NCI-H69 (cell line): ENCODE measurements at regions not wholly inside any gene's neighbourhood (a gene's known extent, or its start where the extent isn't known, plus 50 kb on each side); places are given as distances from the start of the nearest gene placed in this dataset.
A peak's percentile ranks its signal among the peaks of the same experiment; 100 is the strongest.
"Not testable (repeated sequence)": the region's sequence is repeated elsewhere in the genome, so short reads cannot be mapped to it uniquely, and the experiment has no call there.

Experiments used
- DNase-seq: peaks from one replicate; lab custom pipeline; 2025; lab: John Stamatoyannopoulos, UW

DNA sequence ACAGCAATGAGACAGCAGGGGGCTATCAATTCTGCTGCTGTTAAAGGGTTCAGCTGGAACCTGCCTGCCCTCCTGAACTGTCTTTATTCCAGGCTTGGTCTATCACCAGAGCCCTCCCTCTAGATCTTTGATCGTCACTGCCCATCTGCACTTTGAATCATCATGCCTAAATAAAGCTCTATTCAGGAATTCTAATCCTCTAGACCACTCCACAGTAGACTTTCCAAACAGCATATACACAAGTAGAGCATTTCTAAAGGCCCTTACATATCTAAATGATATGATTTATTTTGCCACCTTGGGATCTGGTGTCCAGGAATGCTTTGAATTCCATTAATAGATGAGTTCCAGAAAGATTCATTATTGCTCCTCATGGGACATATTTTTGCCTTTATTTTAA lies 542.1 kb upstream of the SYT4 start:
- DNase-seq = no peak

DNA sequence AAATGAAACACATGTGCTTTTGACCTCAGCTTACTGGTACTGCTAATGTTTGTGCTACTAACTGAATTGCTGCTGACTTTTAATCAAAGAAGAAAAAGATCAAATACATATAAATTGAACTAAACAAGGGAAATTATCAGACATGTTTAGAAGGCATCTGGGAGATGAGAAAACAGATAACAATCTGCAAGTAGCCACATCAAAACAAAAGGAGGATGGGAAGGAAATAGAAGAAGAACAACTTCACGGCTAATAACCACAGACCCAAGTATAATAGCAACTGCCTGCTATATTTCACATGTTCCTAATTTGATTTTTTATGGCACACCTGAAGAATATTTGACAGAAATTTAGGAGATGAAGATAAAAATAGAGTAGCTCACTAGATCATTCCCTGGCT lies 542.6 kb upstream of the SYT4 start:
- no peak for DNase-seq

DNA sequence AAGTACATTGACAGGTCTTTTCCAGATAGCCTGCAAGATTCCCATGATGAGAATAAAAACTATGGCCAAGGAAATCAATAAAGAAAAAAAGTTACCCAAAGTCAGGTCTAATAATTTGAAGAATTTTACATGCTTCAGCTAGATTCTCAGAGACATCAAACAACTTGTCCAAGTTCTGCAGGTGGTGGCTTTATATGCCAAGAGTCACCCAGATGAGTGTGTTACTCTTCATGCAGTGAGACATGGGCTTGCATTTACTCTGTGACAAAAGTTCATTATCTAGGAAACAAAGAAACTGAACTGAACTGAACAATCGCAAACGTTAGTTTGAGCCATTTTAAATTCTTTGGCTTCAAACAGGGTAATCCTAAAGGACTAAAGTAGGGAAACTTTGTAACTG lies 548.5 kb upstream of the SYT4 start:
- no peak for DNase-seq

DNA sequence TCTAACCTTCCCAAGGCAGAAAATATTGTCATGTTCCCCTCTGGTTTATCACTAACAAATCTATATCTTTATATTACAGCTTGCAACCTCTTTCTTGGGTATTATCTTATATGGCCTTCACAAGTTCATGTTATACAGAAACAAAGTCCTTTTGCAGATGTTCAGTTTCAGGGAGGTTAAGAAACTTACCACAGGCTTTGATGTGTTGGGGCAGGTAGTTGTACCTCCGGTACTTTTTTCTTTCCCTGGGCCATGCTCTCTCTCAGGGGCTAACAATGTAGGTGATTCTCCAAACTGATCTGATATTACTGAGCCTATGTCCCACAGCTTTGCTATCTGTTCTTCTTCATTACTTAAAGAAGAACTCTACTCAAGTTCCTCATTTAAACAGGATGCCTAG lies 548.9 kb upstream of the SYT4 start:
- no peak for DNase-seq

DNA sequence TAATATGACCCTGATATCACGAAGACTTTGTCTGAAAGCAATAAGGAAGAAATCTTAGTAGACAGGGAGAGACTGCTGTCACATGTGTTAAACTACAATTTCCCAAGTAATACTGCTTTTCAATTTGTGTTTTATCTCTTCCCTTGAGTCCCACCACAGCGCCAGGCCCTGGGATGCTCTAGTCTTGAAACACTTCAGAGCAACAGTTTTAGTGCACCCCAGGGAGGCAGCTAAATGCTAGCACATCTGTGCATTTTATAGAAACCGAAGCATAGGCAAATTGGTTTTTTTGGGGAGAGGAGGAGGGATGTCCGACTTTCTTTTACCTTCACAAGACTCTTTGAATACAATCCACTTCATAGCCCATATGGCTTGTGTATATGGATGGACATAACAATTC lies 550.0 kb upstream of the SYT4 start:
- peak; percentile 67 for DNase-seq

DNA sequence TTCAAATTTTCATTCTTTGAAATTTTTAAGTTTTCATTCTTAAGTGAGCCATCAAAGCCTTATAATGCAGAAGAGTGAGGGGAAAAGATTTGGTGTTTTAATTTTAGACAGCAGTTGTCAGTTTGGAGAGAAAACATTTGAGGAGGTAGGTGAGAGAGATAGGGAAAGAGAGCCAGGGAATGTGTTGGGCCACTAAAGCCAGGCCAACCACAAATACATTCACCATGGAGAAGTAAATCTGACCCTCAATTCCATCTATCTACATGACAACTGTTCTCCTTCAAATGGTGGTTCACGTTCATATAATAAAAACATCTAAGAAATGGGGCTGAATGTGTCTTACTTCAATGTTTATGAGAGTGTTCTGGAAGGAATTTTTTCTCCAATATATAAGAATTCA lies 553.0 kb upstream of the SYT4 start:
- DNase-seq = no peak

DNA sequence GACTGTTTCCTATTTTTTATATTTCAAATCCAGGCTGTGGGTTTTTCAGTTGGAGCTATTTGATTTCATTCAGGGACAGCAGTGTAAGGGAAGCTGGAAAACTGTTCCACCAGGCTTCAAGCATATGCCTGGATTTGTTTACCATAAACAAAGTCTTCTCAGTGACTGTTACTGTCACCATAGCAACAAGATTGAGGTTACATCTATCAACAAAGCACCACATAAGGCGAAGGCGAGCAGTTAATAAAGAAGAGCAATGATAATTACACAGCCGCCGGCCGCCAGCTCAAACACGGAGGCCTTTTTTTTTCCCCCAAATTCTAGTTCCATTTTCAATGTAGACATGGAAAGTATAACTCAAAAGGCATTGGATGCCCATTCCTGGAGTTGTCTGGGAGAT lies 553.7 kb upstream of the SYT4 start:
- peak; percentile 62 for DNase-seq

DNA sequence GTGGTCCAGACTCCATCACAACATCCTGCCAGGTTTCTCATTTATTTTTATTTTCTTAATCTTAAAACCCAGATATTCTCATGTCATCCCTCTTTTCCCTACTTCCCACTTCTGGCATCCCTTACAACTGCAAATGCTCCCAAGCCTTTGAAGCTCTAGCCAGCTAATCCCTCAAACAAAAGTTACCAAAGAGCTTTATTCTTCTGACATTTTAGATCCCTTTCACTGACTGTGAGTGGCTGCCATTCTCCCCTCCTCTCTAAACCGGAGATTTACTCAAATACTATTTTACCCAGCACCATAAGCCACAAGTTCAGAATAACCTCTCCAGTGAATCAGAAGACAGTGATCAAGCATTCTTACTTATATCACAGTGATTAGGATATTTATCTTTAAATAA lies 569.0 kb upstream of the SYT4 start:
- no peak for DNase-seq

DNA sequence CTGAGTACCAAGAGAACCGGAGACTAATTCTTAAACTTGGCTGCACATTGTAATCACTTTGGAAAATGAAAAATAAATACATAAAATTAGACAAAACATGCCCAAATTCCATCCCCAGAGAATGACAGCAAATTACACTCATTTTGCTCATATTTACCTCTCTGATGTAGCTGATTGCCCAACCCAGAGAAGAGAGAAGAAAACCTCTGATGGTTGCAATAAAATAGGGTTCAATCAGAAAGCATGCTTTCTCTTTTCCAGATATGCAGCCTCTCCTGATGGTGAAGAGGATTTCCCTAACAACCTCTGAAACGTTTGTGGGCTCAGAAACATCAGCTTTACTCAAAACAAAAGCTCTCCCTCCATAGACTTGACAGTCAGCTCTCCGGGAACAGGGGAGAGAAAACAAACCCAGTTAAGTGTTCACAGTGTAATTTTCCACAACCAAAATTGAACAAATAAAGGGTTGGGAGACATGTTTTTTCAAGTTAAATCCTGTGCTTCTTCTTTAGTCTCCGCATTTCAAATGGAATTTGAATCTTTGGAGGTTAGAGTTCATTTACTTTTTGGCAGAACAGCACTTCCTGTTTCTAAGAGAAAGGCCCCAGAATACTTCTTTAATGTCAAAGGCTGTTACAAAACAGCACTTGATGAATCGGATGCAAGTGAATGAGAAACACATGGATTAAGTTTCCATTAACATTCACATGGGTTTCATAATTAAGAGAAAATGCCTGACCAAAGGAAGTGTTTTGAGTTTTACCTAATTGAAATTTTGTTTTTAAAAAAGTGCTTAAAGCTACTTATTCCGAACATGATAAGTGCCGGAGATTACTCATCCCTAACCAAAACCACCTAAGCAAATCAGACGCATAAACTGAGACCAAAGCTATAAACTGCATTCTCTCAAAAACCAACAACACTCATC lies 570.1 kb upstream of the SYT4 start:
- DNase-seq = no peak

DNA sequence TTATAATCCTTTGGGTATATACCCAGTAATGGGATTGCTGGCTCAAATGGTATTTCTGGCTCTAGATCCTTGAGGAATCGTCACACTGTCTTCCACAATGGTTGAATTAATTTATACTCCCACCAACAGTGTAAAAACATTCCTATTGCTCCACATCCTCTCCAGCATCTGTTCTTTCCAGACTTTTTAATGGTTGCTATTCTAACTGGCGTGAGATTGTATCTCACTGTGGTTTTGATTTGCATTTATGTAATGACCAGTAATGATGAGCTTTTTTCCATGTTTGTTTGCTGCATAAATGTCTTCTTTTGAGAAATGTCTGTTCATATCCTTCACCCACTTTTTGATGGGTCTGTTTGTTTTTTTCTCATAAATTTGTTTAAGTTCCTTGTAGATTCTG lies 572.5 kb upstream of the SYT4 start:
- not testable (repeated sequence) for DNase-seq

DNA sequence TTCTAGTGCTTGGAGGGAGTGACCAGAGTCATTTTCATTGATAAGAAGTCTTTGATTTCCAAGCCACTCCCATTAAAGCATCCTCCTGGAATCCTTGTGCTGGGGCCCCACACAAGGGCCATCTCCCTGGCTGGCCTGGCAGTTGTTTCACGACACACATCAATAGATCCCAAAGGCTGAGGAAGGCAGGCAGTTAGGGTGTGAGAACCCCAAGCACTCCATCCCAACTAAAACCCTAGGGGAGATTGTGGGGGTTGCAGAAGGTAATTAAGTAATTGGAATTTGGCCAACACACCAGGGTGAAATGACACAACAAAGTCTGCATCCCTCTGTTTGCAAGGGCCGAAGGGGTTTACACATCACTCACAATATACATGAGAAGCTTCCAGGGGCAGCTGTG lies 578.1 kb upstream of the SYT4 start:
- peak; percentile 98 for DNase-seq

DNA sequence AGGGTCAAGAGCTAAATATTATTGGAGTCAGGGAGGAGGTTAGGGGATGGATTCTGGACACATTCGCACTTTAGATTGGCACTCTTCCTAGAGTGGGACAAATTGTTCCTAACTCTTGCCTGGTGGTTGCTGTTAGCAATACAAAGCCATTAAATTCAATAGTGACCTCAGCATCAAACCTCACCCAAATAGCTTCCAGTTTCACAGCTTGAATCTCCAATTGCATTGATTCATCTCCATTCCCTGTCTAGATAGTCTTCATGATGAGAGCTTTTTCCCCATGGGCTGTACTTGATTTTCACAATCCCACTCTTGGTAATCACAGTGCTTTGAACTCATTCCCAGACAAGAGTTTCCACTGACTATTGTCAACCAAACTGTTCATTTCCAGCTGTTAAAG lies 585.9 kb upstream of the SYT4 start:
- no peak for DNase-seq

DNA sequence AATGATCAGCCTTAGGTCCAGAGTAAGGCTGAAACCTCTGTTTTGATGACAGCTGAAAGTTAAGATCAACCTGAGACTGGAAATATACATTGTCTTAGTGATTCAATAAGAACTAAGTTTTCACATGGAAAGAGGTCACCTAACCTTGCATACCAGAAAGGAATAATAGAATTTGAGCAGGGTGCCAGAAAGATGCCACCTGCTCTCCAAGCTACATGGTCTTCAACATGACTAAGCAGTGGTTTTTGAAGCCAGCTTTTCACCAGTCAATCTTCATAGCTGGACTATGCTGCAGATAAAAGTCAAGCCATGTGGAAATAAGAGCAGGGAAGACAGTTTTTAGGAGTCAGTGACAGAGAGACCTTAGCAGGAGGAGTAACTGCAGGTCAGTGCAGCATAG lies 589.4 kb upstream of the SYT4 start:
- no peak for DNase-seq

DNA sequence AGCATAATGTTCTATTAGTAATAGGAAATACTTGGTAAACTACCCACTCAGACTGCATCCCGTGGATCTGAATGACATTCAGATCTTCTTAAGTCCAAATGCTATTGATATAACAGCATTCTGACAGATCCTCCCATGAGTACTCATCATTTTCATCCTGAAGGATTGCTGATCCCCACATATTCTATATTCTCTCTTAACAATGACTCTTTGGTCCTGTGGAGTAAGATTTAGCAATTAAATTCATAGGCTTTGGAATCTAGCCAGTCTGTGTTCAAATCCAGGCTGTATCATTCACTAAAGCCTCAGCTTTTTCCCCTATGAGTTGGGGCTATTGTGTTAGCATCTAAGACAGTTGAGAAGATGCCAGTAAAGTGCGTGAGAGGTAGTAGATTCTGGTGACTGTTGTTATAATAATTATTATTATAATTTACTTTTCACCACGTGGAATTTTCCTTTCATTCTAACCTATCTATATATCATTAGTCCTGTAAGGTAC lies 591.3 kb upstream of the SYT4 start:
- no peak for DNase-seq

DNA sequence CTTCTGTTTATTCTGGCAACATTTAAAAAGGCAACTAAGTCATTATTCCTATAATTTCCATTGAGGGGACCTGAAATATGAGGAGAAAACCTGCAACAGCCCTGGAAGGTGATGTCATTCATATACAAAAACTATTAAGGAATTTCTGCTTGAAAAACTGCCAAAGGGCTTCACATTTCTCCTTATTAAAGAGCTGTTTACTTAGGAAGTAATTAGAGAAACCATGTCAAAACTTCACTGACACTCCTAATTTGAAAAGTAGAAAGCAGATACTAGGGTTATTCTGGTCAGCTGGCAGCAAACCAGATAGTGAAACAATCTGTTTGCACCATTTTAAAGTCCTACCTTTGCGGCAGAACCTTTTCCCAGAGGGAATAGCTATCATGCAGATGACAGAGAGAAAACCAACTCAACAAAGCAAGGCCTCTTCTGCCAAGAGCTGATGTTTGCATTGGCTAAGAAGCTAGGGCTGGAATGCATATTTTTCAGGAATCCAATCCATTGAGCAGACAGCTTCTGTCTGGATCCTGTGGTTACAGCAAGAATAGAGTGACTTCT lies 592.2 kb upstream of the SYT4 start:
- peak; percentile 95 for DNase-seq

DNA sequence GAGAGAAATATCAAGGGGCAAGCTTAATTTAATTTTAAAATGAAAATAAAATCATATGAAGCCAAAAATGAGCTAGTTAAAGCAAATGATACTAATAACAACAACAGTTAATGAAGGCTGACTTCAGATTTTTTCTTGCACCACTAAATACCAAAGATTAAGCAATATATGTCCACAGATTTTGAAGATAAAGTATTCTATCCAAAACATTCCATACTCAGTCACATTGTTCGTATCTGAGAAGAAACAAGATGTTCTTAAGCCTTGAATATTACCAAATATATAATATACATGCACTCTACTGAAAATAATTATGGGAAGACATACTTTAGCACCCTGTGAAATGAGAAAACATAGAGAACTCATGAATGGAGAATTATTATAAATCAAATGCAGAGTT lies 593.3 kb upstream of the SYT4 start:
- DNase-seq = no peak

DNA sequence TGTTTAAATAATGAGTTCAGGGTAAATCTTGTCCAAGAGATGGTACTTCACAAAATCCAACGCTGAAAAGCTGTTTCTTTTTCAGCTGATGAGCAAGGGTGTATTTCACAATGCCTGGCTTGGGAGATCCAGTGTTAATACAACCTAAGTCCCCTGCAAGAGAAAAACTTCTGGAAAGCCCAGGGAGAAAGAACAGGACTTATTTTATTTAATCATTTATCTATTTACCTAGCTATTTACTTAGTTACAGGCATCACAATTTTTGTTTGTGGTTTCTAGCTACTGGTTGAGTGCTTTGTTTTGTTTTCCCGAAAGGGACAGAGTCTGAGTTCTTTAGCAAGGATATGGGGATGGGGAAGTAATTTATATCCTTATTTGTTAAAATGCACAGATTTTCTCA lies 598.2 kb upstream of the SYT4 start:
- DNase-seq = no peak

DNA sequence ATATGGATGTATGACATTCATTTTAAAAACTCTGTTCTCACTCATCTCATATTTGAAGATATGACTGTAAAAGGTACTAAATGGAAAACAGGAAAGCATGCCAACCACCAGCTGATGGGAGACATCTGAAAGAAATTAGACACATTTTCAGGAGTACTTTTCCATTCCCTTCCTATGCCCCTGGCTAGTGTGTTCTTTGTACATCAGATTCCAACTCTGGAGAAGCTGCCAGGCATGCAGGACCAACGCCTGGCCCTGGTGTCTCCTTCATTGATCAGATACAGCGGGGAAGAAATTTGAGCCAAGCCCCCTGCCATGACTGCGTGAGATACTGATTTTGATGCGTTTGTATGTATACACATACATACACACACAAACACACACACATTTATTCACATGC lies 599.0 kb upstream of the SYT4 start:
- DNase-seq = no peak

DNA sequence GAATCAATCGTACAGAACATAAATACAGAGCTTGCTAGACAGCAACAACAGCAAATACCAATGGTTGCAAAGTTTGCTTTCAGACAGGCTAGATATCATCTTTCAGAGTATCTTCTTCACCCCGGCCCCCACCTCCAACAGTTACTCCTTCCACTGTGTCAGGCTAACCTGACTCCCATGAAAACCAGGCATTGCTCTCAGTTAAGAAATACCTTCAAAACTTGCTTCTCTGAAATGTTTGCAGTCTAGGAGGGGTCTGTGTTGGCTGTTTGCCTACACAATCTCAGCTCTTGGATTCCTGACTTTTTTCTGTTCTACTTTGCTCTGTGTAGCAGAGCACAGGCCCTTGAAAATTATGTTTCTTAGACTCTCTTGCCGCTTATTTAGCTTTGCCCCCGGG lies 599.5 kb upstream of the SYT4 start:
- no peak for DNase-seq

DNA sequence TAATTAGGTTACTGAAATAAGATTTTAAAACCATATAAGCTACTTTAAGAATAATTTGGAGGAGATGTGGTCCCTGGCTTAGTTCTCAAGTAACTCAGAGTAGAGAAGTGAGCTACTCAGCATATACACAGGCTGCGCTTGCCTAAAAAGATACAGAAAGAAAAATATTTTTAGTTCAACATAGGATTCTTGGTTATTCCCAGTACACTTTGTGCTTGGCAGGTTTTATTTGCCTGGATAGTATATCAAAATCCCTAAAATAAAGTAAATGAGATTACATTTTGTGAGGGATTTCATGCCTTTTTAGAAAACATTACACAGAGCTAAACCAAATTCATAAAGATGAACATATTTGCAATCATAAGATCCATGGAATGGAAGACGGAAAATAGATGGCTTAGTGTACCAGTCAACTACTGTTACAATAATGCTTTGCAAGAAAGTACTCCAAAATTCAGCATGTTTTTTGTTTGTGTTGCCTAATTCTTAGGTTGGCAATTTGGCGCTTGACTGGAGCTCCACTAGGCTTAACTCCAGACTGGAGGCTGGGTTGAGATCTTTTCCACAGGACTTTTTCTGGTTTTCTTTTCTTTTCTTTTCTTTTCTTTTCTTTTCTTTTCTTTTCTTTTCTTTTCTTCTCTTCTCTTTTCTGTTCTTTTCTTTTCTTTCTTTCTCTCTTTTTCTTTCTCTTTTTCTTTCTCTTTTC lies 600.5 kb upstream of the SYT4 start:
- DNase-seq = no peak

DNA sequence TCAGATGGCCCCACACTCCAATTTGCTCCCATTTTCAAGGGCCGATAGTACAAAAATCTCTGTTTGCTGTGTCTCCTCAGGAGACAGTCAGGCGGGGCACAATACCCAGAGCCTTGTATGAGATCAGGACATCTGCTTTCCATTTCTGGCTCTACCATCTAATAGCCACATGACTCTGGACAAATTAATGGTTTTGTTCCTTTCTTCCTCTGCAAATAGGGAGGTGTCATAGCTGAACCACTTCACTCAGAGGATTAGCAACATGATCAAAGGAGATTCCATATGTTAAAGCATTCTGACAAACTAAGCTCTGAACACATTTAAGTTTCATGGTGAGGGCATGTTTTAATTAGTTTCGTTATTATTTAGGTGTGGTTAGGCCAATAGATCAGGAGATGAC lies 602.1 kb upstream of the SYT4 start:
- peak; percentile 70 for DNase-seq

DNA sequence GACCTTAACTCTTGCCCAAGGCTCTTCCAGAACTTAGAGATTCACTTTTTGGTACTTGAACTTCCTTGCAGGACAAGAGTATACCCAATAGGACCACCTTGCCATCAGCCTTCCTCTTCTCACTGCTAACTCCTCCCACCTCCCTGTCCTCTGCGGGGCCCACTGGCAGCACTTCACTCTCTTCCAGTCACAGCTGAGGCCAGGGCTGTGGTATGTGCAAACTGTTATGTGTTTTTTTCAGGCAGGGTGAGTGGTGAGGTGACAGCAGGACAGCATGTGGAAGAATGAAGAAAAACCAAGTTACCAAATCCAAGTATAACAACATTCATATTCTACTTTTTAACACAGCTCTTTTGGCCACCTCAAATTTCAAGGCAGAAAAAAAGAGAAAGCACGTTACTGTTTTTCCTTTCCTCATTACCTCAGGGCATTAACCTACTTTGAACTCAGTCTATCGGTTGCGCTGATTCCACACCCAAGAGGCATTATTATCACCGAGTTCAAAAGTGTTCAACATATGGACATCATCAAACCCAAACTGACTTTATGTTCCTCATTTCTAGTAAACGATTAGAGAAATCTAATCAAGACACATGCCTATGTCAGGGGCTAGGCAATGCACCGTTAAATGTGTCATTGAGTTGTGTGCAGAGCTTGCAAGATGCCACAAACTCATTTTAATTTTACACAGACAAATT lies 605.2 kb upstream of the SYT4 start:
- DNase-seq = no peak
